ENCODE measurements at regions not wholly inside any gene's neighbourhood (a gene's known extent, or its start where the extent isn't known, plus 50 kb on each side); places are given as distances from the start of the nearest gene placed in this dataset.

DNA sequence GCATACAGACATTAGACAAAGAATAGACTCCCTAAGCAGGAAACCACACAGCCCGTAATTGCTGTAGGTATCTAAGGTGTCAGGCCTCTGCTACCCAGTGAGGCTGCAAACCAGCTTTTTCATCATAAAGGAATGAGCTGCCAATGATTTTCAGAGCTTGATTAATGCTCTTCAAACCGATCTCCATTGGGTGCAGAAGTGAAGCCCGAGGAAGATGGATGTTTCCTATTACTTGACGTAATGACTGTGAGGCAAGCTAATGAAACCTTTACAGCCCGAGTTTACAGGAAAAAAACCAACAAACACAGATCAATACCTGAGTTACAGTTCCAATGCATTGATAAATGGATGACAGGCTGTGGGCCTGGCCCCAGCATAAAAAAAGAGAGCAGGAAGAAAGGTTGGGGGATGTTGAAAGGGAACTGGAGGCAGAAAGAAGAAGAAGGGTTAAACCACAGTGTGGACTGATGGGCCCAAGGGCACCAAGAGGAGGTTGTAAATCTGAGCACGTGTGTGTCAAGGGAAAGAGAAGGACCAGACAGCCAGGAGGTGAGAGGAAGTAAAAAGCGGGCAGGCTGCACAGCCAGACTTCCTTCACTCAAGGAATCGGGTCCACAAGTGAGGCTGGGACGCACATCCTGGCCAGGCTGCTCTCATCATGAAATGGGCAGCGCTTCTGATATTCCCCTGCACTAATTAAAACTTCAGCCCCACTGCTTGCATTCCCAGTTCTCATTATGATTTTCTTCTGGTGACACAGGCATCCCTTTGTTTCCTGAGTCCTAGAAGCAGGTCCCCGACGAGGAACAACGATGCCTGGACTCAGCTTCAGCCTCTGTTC lies 70.6 kb upstream of the NTM start:
- TF ChIP-seq, protein P1, sequence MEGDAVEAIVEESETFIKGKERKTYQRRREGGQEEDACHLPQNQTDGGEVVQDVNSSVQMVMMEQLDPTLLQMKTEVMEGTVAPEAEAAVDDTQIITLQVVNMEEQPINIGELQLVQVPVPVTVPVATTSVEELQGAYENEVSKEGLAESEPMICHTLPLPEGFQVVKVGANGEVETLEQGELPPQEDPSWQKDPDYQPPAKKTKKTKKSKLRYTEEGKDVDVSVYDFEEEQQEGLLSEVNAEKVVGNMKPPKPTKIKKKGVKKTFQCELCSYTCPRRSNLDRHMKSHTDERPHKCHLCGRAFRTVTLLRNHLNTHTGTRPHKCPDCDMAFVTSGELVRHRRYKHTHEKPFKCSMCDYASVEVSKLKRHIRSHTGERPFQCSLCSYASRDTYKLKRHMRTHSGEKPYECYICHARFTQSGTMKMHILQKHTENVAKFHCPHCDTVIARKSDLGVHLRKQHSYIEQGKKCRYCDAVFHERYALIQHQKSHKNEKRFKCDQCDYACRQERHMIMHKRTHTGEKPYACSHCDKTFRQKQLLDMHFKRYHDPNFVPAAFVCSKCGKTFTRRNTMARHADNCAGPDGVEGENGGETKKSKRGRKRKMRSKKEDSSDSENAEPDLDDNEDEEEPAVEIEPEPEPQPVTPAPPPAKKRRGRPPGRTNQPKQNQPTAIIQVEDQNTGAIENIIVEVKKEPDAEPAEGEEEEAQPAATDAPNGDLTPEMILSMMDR (conservative IDR thresholded peaks at IDR 0.05; ENCODE audit: low read depth, low read length): no peak
- H3K4me3 ChIP-seq (ENCODE audit: low read depth, low read length): no peak overlapping the region
- DNase-seq (ENCODE audit: low read depth): no peak

DNA sequence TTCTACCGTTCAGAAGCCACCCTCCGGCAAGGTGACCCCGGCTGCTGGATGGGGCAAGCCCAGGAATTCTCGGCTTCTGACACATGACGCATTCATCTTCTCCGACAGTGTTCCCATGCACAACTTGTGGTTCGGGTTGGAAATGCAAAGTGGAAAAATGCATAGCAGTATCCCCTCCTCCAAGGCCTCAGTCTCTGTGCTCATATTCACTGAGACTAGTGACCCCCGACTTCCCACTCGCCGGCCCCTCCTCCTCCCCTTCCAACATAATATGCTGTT lies 70.0 kb upstream of the NTM start:
- DNase-seq (ENCODE audit: low read depth): peak; percentile 4
- TF ChIP-seq, protein P1 (conservative IDR thresholded peaks at IDR 0.05; ENCODE audit: low read depth, low read length): no peak
- no peak overlapping the region for H3K4me3 ChIP-seq (ENCODE audit: low read depth, low read length)

DNA sequence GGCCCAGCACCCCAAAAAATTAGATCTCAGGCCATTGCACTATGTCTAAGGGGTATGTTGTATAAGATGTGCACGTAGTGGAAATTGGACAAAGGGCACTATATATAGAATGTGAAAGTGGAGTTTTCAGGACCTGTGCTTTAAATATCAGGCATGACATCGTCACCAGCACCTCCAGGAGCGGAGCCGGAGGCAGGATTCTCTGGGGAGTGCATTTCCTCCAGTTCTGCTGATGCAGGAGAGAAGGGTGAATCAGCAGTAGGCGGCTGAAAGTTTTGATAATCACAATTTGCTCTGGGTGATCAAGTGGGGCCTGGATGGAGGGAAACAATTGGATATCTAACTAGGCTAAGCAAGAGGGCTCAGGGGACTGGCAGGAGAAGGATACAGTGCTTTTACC lies 69.1 kb upstream of the NTM start:
- DNase-seq (ENCODE audit: low read depth): no peak
- TF ChIP-seq, protein P1 (conservative IDR thresholded peaks at IDR 0.05; ENCODE audit: low read depth, low read length): no peak
- no peak overlapping the region for H3K4me3 ChIP-seq (ENCODE audit: low read depth, low read length)

DNA sequence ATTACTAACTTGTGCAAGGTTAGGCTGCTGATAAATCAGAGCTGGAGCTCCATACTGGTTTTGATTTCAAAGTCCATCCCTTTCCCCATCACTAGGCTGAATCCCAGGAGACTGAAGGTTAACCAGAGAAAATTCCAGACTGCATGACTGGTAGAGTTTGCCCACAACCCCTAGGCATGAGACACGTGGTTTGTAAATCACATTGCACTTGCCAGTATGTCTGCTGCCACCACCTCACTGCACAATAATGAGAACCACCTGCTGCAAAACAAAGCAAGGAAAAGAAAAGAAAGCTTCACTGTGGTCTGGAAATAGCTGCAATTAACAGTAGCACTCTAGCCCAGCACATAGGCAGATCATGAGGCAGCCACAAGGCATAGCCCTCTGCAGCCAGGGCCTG lies 67.6 kb upstream of the NTM start:
- TF ChIP-seq, protein P1 (conservative IDR thresholded peaks at IDR 0.05; ENCODE audit: low read depth, low read length): no peak
- DNase-seq (ENCODE audit: low read depth): no peak
- H3K4me3 ChIP-seq (ENCODE audit: low read depth, low read length): no peak overlapping the region

DNA sequence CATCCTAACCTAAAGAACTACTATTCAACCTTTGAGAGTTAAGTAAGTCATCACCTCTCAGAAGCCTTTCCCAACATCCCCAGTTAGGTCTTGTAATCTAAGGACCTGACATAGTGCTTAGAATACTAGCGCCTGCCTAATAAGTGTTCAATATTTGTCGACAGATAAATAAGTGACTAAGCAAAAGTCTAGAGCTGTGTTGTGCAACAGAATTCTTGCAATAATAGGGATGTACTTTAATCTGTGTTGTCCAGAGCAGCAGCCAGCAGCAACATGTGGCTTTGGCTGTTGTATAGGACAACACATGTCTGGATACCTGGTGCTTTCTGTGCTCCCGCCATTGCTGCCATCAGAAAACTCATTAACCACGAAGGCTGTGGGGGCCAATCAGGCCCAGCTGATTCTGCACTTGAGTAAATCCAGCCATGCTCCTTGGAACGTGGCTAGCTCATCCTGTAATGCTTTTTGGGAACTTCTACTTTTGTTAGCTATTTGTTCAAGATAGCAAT lies 66.8 kb upstream of the NTM start:
- no peak for DNase-seq (ENCODE audit: low read depth)
- H3K4me3 ChIP-seq (ENCODE audit: low read depth, low read length): no peak overlapping the region
- TF ChIP-seq, protein P1 (conservative IDR thresholded peaks at IDR 0.05; ENCODE audit: low read depth, low read length): no peak

DNA sequence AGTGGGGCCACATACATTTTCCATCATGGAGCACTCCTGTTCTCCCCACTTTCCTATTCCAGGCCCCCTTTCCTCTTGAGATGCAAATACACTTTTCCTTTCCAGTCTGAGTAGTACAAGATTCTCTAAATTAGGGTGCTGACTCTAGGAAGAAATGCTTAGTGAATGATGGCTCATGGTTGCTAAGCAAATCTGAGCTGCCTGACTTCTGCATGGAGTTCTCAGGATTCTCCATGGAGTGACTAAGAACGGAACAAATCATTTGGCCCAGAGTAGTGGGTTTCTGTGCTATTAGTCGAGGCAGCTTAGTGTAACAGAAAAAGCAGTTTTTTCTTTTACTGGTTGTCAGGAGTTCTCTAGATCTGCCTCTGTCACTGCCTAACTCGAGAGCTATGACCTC lies 65.4 kb upstream of the NTM start:
- TF ChIP-seq, protein P1 (conservative IDR thresholded peaks at IDR 0.05; ENCODE audit: low read depth, low read length): no peak
- DNase-seq (ENCODE audit: low read depth): no peak

DNA sequence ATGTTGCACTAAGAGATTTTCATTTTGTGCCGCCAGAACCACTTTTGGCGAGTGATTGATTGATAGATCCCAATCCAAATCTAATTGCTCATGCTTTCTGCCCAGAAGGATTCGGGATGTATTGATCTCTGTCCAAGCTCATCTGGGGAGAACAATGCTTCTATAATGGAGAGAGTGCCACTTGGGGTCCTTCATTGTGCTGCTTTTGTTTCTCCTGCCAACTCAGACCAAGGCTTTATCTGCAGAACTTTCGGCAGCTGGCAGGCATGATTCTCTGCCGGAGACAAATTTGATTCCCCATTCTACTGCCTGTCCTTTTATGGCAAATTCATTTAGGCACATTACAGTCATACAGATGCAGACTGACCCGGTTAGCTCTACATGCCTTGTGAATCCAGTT lies 62.9 kb upstream of the NTM start:
- TF ChIP-seq, protein P1 (conservative IDR thresholded peaks at IDR 0.05; ENCODE audit: low read depth, low read length): no peak
- DNase-seq (ENCODE audit: low read depth): no peak
- H3K4me3 ChIP-seq (ENCODE audit: low read depth, low read length): no peak overlapping the region

More for the DNA sequence above, 65.4 kb upstream of the NTM start:
- no peak overlapping the region for H3K4me3 ChIP-seq (ENCODE audit: low read depth, low read length)
